PC-9 (cell line): ENCODE measurements at regions not wholly inside any gene's neighbourhood (a gene's known extent, or its start where the extent isn't known, plus 50 kb on each side); places are given as distances from the start of the nearest gene placed in this dataset.

Source experiments
- CTCF ChIP-seq: fragments of 200-600 bp; sonication (generic); conservative IDR thresholded peaks from 2 replicates; pipeline ENCODE4 v1.6.1; 2017; ENCODE audit warnings: mixed run types, antibody characterized with exemption, mild to moderate bottlenecking, moderate library complexity
- EZH2 ChIP-seq: fragments of 200-600 bp; sonication (generic); IDR thresholded peaks from 2 replicates; pipeline ENCODE4 v1.8.0; 2017; ENCODE audit warnings: antibody characterized with exemption, low read depth

GRCh38 chr1:80401757-80402156, 1395.2 kb upstream of the ADGRL4 start:
- TF ChIP-seq CTCF (no peak), EZH2 (no peak)
